ENCODE measurements at regions not wholly inside any gene's neighbourhood (a gene's known extent, or its start where the extent isn't known, plus 50 kb on each side); places are given as distances from the start of the nearest gene placed in this dataset.

DNA sequence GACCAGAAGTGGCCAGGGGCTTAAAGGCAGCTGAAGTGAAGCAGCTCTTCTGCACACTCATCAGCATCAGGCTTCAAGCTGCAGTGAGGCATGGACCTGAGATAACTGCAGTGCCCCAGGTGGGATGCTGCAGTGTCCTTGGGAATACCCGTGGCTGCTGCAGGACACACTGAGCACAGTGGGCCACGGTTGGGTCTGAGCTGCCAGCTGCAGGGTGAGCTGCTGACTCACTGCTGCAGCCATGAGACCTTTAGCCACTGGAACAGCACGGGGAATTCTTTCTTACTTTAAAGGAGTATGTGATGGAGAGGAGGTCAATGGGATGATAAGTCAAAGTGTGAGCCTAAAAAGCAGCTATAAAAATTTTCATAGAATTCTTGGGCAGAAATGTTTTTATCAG, 102.1 kb downstream of the XCL2 start:
- no peak for TF ChIP-seq POLR2A (IDR thresholded peaks at IDR 0.05; ENCODE audit: low read depth, low read length)
- no peak for TF ChIP-seq SRF (IDR thresholded peaks at IDR 0.05; ENCODE audit: low read depth in 2 of 2, low read length in 2 of 2)
- TF ChIP-seq RCOR1 (conservative IDR thresholded peaks at IDR 0.05; ENCODE audit: low read depth, low read length): no peak
- TF ChIP-seq CHD4 (IDR thresholded peaks at IDR 0.05): no peak
- TF ChIP-seq, protein P1, sequence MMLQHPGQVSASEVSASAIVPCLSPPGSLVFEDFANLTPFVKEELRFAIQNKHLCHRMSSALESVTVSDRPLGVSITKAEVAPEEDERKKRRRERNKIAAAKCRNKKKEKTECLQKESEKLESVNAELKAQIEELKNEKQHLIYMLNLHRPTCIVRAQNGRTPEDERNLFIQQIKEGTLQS (IDR thresholded peaks at IDR 0.05; ENCODE audit: borderline replicate concordance, extremely low read depth, low read depth, low read length): no peak
- TF ChIP-seq SMC3 (IDR thresholded peaks at IDR 0.05; ENCODE audit: borderline replicate concordance, low read length): no peak
- no peak for TF ChIP-seq HCFC1 (IDR thresholded peaks at IDR 0.05; ENCODE audit: low read length)
- TF ChIP-seq, protein P2, sequence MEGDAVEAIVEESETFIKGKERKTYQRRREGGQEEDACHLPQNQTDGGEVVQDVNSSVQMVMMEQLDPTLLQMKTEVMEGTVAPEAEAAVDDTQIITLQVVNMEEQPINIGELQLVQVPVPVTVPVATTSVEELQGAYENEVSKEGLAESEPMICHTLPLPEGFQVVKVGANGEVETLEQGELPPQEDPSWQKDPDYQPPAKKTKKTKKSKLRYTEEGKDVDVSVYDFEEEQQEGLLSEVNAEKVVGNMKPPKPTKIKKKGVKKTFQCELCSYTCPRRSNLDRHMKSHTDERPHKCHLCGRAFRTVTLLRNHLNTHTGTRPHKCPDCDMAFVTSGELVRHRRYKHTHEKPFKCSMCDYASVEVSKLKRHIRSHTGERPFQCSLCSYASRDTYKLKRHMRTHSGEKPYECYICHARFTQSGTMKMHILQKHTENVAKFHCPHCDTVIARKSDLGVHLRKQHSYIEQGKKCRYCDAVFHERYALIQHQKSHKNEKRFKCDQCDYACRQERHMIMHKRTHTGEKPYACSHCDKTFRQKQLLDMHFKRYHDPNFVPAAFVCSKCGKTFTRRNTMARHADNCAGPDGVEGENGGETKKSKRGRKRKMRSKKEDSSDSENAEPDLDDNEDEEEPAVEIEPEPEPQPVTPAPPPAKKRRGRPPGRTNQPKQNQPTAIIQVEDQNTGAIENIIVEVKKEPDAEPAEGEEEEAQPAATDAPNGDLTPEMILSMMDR (IDR thresholded peaks at IDR 0.05 in 2 of 3, conservative IDR thresholded peaks at IDR 0.05 in 1 of 3; ENCODE audit: control insufficient read depth in 2 of 3, extremely low read depth in 1 of 3, insufficient read depth in 1 of 3, low read depth in 3 of 3, low read length in 3 of 3): no peak
- no peak for TF ChIP-seq EZH2 (IDR thresholded peaks at IDR 0.05; ENCODE audit: borderline replicate concordance, control insufficient read depth, low read depth, low read length)
- no peak for TF ChIP-seq EP300 (IDR thresholded peaks at IDR 0.05; ENCODE audit: borderline replicate concordance in 1 of 2, control insufficient read depth in 1 of 2, low read depth in 2 of 2, low read length in 2 of 2)
- no peak for TF ChIP-seq JUNB (IDR thresholded peaks at IDR 0.05)
- no peak for TF ChIP-seq PAX5 (IDR thresholded peaks at IDR 0.05; ENCODE audit: borderline replicate concordance, low read depth, low read length)

Data from GM12878 (cell line).